Retinal pigment epithelial cell (primary cell): ENCODE measurements at regions not wholly inside any gene's neighbourhood (a gene's known extent, or its start where the extent isn't known, plus 50 kb on each side); places are given as distances from the start of the nearest gene placed in this dataset.

Experiments
- DNase-seq: peaks from one replicate; pipeline ENCODE4 v3.0.0-alpha.2; 2010; ENCODE audit warnings: low read depth
- H3K4me3 ChIP-seq: 2 replicates; pipeline ENCODE4 v1.5.1; 2011; ENCODE audit warnings: mild to moderate bottlenecking, low read length, control low read depth, moderate library complexity
- TF ChIP-seq, protein P1 (sequence below): conservative IDR thresholded peaks from 2 replicates; pipeline ENCODE4 v1.5.1; 2011; ENCODE audit warnings: low read depth, low read length, control low read depth, inconsistent platforms

DNA sequence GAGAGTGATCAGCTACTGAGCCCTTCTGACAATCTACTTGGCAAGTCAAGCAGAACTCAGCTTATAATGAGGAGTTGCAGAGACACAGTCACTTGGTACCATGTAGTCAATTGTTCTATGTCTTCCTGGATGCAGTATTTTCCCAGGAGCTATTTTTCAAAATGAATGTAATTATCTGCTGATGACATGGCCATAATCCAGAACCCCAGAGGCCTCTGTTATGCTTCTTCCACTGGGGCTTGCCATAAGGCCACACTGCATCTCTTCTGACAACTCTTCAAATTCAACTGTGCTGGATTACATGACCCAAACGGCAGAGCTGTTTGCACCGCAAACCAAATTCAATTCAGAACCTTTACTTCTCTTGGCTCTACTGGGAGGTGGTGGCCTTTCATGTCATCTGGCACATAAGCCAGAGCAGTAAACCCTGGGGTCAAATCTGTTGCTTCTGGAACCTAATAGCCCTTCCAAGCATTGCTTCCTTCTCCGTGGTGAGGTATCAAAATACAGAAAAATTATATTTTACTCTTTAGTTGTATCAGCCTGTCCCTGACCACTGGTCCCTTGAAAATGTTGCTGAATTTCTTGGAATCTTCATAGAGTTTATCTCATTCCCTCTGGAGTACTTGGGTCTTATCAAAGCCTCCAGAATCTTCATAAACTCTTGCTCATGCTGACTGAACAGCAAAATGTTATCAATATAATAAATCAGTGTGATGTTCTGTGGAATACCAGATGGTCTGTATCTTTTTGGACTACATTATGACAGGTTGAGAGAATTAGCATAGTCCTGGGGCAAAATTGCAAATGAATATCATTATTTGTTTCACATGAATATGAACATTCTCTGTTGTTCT lies 79.4 kb upstream of the DCN start:
- no peak for DNase-seq
- H3K4me3 ChIP-seq = no peak overlapping the region
- TF ChIP-seq, protein P1, sequence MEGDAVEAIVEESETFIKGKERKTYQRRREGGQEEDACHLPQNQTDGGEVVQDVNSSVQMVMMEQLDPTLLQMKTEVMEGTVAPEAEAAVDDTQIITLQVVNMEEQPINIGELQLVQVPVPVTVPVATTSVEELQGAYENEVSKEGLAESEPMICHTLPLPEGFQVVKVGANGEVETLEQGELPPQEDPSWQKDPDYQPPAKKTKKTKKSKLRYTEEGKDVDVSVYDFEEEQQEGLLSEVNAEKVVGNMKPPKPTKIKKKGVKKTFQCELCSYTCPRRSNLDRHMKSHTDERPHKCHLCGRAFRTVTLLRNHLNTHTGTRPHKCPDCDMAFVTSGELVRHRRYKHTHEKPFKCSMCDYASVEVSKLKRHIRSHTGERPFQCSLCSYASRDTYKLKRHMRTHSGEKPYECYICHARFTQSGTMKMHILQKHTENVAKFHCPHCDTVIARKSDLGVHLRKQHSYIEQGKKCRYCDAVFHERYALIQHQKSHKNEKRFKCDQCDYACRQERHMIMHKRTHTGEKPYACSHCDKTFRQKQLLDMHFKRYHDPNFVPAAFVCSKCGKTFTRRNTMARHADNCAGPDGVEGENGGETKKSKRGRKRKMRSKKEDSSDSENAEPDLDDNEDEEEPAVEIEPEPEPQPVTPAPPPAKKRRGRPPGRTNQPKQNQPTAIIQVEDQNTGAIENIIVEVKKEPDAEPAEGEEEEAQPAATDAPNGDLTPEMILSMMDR = no peak

DNA sequence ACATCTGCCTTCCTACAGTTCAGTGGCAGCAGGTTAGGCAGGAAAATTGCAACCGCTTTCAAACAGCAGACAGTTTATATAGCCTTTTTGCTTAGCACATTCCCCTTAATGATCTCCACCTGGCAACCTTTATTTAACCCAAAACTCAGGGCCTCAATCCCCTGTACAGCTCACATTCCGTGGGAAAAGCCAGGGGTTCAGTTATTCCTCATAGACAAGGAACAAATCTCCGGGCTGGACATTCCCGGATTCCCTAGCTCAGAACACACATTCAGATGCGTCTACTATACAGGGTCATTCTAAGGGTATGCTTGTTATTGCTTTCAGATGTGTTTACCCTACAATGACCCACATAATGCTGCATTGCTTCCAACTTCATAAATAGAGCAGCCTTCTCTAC lies 73.8 kb upstream of the DCN start:
- H3K4me3 ChIP-seq = no peak overlapping the region
- TF ChIP-seq, protein P1 = no peak
- no peak for DNase-seq

DNA sequence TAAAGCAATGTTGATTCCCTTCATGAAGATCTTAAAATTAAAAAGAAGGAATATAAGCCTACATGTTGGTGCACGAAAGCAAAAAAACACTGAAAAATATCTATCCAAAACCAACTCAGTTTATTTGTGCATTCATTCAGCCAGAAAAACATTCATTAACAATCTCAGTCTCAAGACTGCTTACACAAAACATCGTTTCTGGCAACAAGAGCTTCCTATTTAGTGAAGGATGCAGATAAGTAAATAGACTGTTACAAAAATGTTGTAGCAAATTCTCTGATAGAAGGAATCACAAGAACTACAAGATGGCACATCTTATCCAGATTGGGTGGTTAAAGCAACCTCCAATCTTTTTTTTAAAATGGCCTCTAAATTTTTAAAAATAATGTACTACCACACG lies 69.7 kb upstream of the DCN start:
- TF ChIP-seq, protein P1 = no peak
- H3K4me3 ChIP-seq = no peak overlapping the region
- no peak for DNase-seq

DNA sequence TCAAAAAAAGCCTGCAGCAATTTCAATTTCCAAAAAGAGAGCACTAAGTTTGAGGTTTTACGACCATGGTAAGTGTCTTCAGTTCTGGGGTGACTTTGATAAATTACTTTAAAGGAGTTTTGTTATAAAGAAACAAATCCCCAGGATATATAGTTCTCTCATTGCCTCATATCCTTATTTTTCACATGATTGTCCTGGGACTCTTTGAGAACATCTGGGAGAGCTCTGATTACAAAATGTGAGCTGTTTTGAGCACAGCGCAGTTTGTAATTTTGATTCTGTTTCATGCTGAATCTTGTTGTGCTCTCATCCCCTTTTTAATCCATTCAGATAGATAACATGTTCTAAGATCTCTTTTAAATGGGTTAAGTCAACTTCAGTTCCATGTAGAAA lies 67.7 kb upstream of the DCN start:
- TF ChIP-seq, protein P1 = no peak
- DNase-seq = no peak
- H3K4me3 ChIP-seq = no peak overlapping the region

DNA sequence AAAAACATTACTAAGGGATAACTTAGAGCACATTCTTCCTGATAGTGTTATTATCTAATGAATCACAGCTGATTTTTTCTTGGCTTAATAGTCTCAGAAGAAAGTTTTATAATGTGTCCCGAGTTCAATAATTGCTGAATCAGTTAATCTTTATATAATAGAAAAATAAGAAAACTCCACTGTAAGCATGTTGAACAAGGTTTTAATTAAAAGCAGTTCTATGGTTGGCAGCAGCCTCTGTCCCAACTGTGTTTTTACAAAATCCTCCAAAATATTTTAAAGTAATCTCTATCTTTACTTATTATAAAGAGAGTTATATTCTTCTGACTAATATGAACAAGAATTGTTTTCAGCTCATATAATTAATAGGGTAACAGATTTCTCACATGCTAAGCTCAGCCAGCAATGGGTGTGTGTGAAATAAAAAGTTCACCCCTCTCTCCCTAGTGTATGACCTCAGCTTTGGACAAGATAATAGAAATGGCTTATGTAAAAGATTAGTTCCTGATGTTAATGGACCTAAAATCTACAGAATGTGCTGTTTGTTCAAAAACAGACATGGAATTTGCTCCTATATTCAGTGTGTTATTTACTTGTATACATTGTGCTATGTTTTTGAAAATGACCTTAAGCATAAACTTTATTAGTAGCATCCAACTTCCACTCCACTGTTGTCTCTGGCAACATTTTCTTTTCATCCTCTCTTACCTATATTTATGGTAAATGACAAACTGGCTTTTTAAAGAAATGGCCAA lies 67.1 kb upstream of the DCN start:
- DNase-seq = no peak
- H3K4me3 ChIP-seq = no peak overlapping the region
- TF ChIP-seq, protein P1 = no peak

DNA sequence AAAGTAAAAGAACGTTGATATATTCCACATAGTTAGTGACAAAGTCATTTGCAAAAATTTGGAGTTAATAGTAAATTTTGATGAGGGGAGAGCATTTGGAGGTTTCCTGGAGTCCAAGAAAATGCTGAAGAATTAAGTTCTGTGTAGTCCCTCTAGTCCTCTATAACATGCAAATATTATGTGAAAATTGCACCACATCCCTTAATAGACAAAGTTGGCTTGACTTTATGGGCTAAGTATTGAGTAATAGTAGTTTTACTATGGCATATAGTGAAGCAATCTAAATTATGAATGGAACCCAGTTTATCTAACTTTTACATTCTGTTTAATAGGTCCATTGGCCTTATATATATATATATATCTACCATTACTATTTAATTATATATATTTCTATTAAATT lies 66.4 kb upstream of the DCN start:
- no peak for DNase-seq
- no peak overlapping the region for H3K4me3 ChIP-seq
- TF ChIP-seq, protein P1 = no peak
